Hematopoietic multipotent progenitor cell (in vitro differentiated cells): ENCODE measurements at regions not wholly inside any gene's neighbourhood (a gene's known extent, or its start where the extent isn't known, plus 50 kb on each side); places are given as distances from the start of the nearest gene placed in this dataset.
"Not testable (repeated sequence)": the region's sequence is repeated elsewhere in the genome, so short reads cannot be mapped to it uniquely, and the experiment has no call there.

ENCODE experiments used
- DNase-seq, 3 donors: peaks; one replicate each; pipeline ENCODE4 v3.0.0-alpha.2; 2011 to 2015; ENCODE audit warnings: low read depth in 2 of 3, low spot score in 2 of 3

DNA sequence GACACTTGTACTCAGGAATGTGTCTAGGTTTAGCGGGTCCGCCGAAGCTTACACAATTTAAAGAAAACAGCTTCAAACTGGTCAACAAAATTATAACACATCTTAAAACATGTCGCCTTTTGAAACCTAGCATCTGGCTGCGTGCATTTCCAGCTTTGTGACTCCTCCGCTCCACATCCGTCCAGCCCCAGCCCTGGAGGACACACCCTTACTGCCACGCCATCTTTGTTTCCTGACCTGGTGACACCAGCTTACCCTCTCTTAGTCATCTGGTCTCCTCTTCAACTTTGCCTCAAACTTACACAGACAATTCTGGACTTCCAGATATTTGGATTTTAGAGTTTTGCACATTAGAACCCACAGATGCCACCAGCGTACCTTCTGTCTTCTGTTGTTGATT is 198.7 kb upstream of the VSTM2A start:
- DNase-seq: no peak

GRCh38 chr7:54345746-54346145 is 196.4 kb upstream of the VSTM2A start:
- no peak for DNase-seq

DNA sequence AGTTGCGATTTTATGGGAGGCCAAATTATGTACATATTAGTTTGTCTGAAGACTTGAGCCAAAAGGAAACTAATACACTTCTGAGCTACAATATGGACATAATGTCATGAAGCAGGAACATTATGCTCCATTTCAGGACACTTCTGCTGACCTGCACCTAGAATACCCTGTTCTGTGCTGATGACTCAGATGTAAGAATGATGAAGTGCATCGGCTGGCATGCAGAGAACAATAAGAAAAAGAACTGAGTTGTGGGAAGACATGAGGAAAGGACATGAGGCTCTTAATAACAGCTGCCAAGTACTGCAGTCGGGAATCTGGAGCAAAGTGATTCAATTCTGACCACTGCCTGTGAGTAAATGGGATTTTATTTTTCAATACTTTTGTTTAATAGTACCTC is 192.9 kb upstream of the VSTM2A start:
- DNase-seq: no peak

DNA sequence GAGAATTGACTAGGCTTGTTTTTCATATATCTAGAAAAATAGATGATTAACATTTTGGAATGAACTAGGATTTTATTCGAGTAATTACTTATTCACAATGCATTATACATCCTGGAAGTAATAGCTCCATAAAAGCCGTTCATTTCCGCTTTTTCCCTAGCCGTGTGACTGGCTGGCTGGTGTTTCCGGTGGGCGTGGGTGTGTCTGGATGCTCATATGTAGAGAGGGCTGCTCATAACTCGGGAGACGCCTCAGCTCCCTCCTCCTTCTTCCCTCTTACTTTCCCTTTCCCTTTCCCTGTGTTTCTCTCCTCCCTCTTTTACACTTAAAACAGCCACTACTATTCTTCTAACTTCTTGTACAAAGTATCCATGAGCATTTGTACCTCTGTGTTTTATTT is 187.7 kb upstream of the VSTM2A start:
- no peak for DNase-seq

- no peak for DNase-seq
Observed at GRCh38 chr7:54355842-54356241, 186.3 kb upstream of the VSTM2A start.

GRCh38 chr7:54360075-54360840 is 181.9 kb upstream of the VSTM2A start:
- DNase-seq: no peak

DNA sequence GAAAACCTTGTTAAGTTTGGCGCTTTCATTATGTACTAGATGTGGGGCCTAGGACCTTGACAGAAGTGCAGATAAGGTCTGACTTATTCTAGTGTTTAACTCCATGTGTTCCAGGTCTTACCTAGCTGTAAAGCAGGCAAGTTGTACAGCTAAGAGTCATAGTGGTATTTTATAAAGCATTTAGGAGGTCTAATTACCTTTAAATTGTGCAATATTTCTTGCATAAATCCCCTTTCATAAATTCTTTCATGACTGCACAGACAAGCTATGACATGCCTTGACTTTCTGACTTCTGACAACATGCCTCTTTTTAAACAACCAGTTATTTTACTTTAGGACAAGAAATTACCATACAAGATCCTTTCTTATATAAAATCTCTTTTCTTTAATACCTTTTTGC is 151.6 kb upstream of the VSTM2A start:
- no peak for DNase-seq

DNA sequence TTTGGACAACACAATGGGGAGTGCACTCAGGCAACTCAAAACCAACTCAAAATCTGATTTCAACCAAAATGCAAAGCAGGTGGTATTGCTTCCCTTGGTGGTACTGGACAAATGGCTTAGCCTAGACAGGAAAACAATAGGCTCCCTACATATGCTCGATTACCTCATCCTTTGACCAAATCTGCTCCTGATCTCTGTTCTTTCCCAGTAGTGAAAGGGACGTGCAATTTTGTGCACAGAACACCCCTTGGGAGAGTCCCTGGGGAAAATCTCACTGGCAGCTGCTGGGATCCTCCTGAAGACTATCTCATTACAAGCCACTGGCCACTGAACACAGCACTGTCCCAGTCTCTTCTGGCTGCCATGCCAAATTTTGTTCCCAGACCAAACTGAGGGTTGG is 149.2 kb upstream of the VSTM2A start:
- no peak for DNase-seq

- peak in 1 of 3 donors; percentile 1 for DNase-seq
Observed at GRCh38 chr7:54394834-54395233, 147.3 kb upstream of the VSTM2A start.

DNA sequence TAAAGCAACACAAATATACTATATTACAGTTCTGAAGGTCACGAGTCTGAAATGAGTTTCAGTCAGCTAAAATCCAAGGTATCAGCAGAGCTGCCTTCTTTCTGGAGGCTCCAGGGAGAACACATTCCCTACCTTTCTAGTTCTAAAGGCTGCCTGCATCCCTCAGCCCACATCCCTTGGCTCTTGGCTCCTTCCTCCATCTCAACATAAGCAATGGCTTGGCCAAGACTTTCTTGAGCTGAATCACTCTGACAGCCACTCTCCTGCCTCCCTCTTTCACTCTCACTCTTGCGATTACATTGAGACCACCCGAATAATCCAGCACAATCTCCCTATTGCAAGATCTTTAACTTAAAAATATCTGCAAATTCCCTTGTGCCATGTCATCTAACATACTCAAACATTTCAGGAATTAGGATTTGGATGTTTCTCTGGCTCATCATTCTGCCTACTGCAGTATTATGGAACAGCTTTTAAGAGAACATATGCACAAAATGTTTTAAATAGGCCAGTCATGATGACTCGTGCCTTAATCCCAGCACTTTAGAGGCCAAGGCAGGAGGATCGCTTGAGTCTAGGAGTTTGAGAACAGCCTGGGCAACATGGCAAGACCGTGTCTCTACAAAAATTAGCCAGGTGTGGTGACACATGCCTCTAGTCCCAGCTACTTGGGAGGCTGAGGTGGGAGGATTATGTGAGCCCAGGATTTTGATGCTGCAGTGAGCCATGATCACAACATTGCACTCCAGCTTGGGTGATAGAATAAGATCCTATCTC is 144.2 kb upstream of the VSTM2A start:
- peak in 1 of 3 donors; percentile 5 for DNase-seq

DNA sequence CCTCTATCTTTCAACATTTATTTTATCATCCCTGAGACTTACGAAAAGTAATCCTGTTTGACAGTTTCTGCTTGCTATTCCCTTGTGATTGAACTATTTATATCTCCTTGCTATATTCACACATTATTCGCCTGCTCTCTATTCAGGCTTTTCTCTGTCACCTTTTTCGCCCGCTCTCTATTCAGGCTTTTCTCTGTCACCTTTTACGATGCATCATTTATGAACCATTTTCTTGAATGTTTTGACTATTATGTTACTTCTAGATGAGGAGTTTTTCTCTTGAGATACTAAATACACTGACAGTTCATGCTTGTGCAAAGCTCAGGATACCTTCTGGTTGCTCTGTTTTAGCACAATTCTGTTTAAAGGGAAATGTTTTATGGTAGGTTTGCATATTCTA is 143.3 kb upstream of the VSTM2A start:
- DNase-seq: no peak

DNA sequence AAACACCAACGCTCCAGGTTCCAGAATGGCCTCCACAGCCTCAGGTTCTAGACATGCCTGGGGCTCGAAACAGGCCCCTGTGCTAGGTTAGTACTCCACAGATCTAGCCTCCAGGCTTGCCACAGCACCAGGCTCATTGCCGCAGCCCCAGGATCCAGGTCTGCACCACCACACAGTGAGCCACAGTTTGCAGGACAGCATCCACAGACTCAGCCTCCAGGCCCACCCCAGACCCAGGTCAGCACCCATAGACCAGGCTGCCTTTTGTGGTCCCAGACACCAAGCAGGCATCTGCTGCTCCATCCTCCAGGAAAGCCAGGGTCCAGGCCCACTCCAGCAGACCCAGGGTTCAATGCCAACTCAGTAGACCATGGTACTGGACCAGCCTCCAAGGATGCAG is 132.3 kb upstream of the VSTM2A start:
- DNase-seq: no peak

- no peak for DNase-seq
Observed at GRCh38 chr7:54416678-54417077, 125.5 kb upstream of the VSTM2A start.

DNA sequence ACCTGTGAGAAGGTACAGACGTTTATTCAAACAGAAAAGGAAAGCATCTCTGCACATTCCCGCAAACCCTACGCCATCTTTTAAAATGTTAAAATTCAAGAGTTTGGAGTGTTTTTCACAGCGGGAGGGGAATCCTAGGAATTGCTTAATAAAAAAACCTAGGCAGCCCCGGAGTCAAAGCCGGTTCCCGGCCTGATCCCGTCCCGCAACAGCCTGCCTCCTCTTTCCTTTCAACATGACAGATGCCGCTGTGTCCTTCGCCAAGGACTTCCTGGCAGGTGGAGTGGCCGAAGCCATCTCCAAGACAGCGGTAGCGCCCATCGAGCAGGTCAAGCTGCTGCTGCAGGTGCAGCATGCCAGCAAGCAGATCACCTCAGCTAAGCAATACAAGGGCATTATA is 123.0 kb upstream of the VSTM2A start:
- no peak for DNase-seq

DNA sequence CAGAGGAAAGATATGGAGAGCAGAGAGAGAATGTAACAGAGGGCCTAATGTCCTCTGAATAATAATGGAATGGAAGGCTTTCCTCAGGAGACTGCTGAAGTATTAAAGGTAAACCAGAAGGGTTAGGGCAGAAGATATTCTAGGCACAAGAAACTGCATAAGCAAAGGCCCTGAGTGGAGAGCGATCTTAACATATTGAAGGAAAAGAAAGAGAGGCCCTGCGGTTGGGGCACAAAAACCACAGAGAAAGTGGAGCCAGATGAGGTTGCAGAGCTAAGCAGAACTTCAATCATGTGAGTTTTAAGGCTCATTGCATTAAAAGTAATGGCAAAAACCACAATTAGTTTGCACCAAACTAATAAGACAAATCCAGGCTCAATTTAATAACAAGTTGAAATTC is 115.8 kb upstream of the VSTM2A start:
- no peak for DNase-seq

DNA sequence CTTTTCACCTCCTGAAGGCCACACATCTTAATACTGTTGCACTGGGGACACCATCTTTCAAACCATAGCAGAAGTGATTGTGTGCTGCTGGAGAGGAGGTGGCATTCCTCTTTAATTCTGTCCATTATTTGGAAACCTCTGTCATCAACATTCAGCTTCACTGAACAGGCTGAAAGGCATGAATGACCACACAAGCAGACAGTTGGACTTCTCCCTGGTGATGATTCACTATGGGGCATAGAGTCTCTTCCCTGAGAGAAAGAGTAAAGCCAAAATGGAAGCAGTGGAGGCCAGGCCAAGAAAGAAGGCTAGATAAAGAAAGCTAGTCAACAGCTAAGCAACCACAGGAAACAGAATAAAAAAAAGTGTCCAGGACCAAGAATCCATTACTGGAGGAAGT is 113.1 kb upstream of the VSTM2A start:
- DNase-seq: no peak

DNA sequence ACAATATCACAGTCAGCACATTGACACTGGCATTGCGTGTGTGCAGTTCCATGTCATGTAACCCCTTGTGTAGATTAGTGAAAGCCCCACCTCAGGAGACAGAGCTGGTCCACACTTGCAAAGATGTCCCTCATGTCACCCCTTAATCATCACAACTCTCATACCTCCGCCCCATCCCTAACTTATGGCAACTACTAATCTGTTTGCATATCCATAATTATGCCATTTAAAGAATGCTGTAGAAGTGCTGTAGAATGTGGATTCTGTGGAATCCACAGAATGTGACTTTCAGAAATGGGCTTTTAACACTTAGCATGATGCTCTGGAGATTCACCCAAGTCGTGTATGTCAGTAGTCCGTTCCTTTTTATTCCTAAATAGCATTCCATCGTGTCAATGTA is 102.8 kb upstream of the VSTM2A start:
- no peak for DNase-seq

- not testable (repeated sequence) for DNase-seq
Observed at GRCh38 chr7:54444046-54444686, 98.0 kb upstream of the VSTM2A start.

DNA sequence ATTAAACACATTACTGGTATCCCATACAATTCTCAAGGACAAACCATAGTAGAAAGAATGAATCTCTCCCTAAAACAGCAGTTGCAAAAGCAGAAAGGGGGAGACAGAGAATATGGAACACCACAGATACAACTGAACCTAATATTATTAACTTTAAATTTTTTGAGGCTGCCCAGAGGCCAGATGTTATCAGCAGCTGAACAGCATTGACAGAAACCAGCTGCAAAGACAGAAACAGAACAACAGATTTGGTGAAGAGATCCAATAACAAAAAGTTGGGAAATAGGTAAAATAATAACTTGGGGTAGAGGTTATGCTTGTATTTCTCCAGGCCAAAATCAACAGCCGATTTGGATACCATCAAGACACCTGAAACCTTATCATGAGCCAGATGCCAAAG is 89.0 kb upstream of the VSTM2A start:
- not testable (repeated sequence) for DNase-seq

- DNase-seq: not testable (repeated sequence)
Observed at GRCh38 chr7:54454700-54455099, 87.5 kb upstream of the VSTM2A start.

- DNase-seq: no peak
Observed at GRCh38 chr7:54465095-54465494, 77.1 kb upstream of the VSTM2A start.

- DNase-seq: no peak
Observed at GRCh38 chr7:54469740-54470139, 72.4 kb upstream of the VSTM2A start.
